Colonic mucosa (tissue), 4 donors: ENCODE measurements at regions not wholly inside any gene's neighbourhood (a gene's known extent, or its start where the extent isn't known, plus 50 kb on each side); places are given as distances from the start of the nearest gene placed in this dataset.
"Not testable (repeated sequence)": the region's sequence is repeated elsewhere in the genome, so short reads cannot be mapped to it uniquely, and the experiment has no call there.

Experiments
- DNase-seq: peaks from one replicate; pipeline ENCODE4 v3.0.0-alpha.2; 2020
- H3K27ac ChIP-seq: fragments of 200-600 bp; one replicate; pipeline ENCODE4 v1.8.0; 2021
- H3K27me3 ChIP-seq: fragments of 200-600 bp; one replicate; pipeline ENCODE4 v1.8.0; 2021
- H3K36me3 ChIP-seq: fragments of 200-600 bp; one replicate; pipeline ENCODE4 v1.8.0; 2021
- H3K4me1 ChIP-seq: fragments of 200-600 bp; one replicate; pipeline ENCODE4 v1.8.0; 2021; ENCODE audit warnings: mild to moderate bottlenecking
- H3K4me3 ChIP-seq: fragments of 200-600 bp; one replicate; pipeline ENCODE4 v1.8.0; 2021
- H3K9ac ChIP-seq, 2 donors: one replicate each; pipeline ENCODE4 v1.7.0; 2013; ENCODE audit warnings: control low read depth in 2 of 2, low read depth in 2 of 2, low read length in 2 of 2
- H3K9me3 ChIP-seq: fragments of 200-600 bp; one replicate; pipeline ENCODE4 v1.8.0; 2021
- CTCF ChIP-seq: fragments of 200-600 bp; IDR thresholded peaks from one replicate; pipeline ENCODE4 v1.8.0; 2022; ENCODE audit warnings: antibody characterized with exemption, mild to moderate bottlenecking
- intact Hi-C: fragments of 100-400 bp; cut with DNase I; formaldehyde crosslinking; loops from one replicate; pipeline ENCODE4 v1.14.1; 2022
- donor health status: healthy.
- donor health status: DM: no; HTN: no; CAD: no.
- donor health status: DM: no; HTN: no; CAD: no.

GRCh38 chr5:116719106-116719505 is 144.5 kb upstream of the SEMA6A start:
- intact Hi-C loops: no loop called here
- no peaks in the 10 kb centered on the region for H3K9me3 ChIP-seq
- no peak overlapping the region for H3K9ac ChIP-seq
- no peaks in the 10 kb centered on the region for H3K27me3 ChIP-seq
- no peak overlapping the region for H3K27ac ChIP-seq
- TF ChIP-seq CTCF: no peak
- no peaks in the 10 kb centered on the region for H3K36me3 ChIP-seq
- no peaks in the 10 kb centered on the region for H3K4me1 ChIP-seq
- no peak overlapping the region for H3K4me3 ChIP-seq
- DNase-seq: no peak

- no peaks in the 10 kb centered on the region for H3K36me3 ChIP-seq
- H3K27me3 ChIP-seq: no peaks in the 10 kb centered on the region
- H3K9ac ChIP-seq: no peak overlapping the region
- H3K27ac ChIP-seq: no peak overlapping the region
- H3K9me3 ChIP-seq: no peaks in the 10 kb centered on the region
- intact Hi-C loops: no loop called here
- no peak overlapping the region for H3K4me3 ChIP-seq
- no peak for TF ChIP-seq CTCF
- H3K4me1 ChIP-seq: no peaks in the 10 kb centered on the region
- DNase-seq: no peak
These were observed 143.7 kb upstream of the SEMA6A start for GRCh38 chr5:116718317-116718716.

- TF ChIP-seq CTCF: no peak
- Histone ChIP-seq H3K9ac (no peak overlapping the region), H3K27me3 (no peaks in the 10 kb centered on the region), H3K4me3 (no peak overlapping the region), H3K4me1 (no peaks in the 10 kb centered on the region), H3K36me3 (no peaks in the 10 kb centered on the region), H3K9me3 (no peaks in the 10 kb centered on the region), H3K27ac (no peak overlapping the region)
- intact Hi-C loops: no loop called here
- no peak for DNase-seq
These were observed 134.5 kb upstream of the SEMA6A start for GRCh38 chr5:116709082-116709481.

GRCh38 chr5:116705121-116705519 is 130.5 kb upstream of the SEMA6A start:
- DNase-seq, H3K4me1 ChIP-seq, H3K36me3 ChIP-seq, H3K27ac ChIP-seq, intact Hi-C loops, H3K9ac ChIP-seq, H3K4me3 ChIP-seq, H3K27me3 ChIP-seq, H3K9me3 ChIP-seq: not testable (repeated sequence)

GRCh38 chr5:116703941-116704340 is 129.3 kb upstream of the SEMA6A start:
- Histone ChIP-seq H3K27me3 (no peaks in the 10 kb centered on the region), H3K4me1 (no peaks in the 10 kb centered on the region), H3K36me3 (no peaks in the 10 kb centered on the region), H3K4me3 (no peak overlapping the region), H3K9me3 (no peaks in the 10 kb centered on the region), H3K27ac (no peak overlapping the region), H3K9ac (no peak overlapping the region)
- TF ChIP-seq CTCF: no peak
- no peak for DNase-seq
- intact Hi-C loops: no loop called here

- no peaks in the 10 kb centered on the region for H3K27me3 ChIP-seq
- H3K4me1 ChIP-seq: no peaks in the 10 kb centered on the region
- no peak for TF ChIP-seq CTCF
- DNase-seq: no peak
- no peaks in the 10 kb centered on the region for H3K36me3 ChIP-seq
- no peak overlapping the region for H3K4me3 ChIP-seq
- no peak overlapping the region for H3K9ac ChIP-seq
- intact Hi-C loops: no loop called here
- no peaks in the 10 kb centered on the region for H3K9me3 ChIP-seq
- no peak overlapping the region for H3K27ac ChIP-seq
These were observed 128.7 kb upstream of the SEMA6A start for GRCh38 chr5:116703328-116703727.
